ENCODE measurements at regions not wholly inside any gene's neighbourhood (a gene's known extent, or its start where the extent isn't known, plus 50 kb on each side); places are given as distances from the start of the nearest gene placed in this dataset.

DNA sequence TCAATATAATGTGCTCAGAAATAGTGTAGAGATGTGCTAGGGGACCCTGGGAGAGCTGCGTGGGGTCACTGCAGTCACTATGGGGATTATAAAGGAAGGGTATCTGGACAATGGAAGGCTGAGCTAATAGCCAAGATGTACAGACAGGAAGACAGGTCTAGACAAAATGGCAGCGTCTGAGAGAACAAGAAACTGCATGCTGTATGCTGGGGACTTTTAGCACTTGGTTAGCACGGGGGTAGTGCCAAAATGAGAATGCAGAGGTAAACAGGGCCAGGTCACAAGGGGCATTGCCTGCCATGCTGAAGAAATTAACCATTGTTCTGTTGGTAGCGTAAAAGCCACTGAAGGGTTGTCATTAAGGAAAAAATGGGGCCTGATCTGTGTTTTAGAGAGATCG, 308.2 kb downstream of the EMP1 start:
- Histone ChIP-seq H3K36me3 (no peaks in the 10 kb centered on the region), H3K27ac (no peak overlapping the region), H3K9me3 (no peaks in the 10 kb centered on the region), H3K4me3 (no peak overlapping the region), H3K27me3 (no peaks in the 10 kb centered on the region), H3K4me1 (no peaks in the 10 kb centered on the region)
- DNase-seq (ENCODE audit: low spot score in 2 of 2) = no peak
- TF ChIP-seq POLR2A (IDR thresholded peaks at IDR 0.05) (no peak), POLR2AphosphoS5 (IDR thresholded peaks at IDR 0.05) (no peak), CTCF (IDR thresholded peaks at IDR 0.05) (no peak)
- intact Hi-C loops (cut with DNase I; ENCODE audit: low total_unique reads) = no loop called here

GRCh38 chr12:13504074-13504473, 307.5 kb downstream of the EMP1 start:
- Histone ChIP-seq H3K9me3 (no peaks in the 10 kb centered on the region), H3K4me1 (no peaks in the 10 kb centered on the region), H3K36me3 (no peaks in the 10 kb centered on the region), H3K27me3 (no peaks in the 10 kb centered on the region), H3K4me3 (no peak overlapping the region), H3K27ac (no peak overlapping the region)
- TF ChIP-seq CTCF (IDR thresholded peaks at IDR 0.05) = no peak
- no peak for TF ChIP-seq POLR2A (IDR thresholded peaks at IDR 0.05)
- no peak for TF ChIP-seq POLR2AphosphoS5 (IDR thresholded peaks at IDR 0.05)
- no peak for DNase-seq (ENCODE audit: low spot score in 2 of 2)
- intact Hi-C loops (cut with DNase I; ENCODE audit: low total_unique reads) = no loop called here

DNA sequence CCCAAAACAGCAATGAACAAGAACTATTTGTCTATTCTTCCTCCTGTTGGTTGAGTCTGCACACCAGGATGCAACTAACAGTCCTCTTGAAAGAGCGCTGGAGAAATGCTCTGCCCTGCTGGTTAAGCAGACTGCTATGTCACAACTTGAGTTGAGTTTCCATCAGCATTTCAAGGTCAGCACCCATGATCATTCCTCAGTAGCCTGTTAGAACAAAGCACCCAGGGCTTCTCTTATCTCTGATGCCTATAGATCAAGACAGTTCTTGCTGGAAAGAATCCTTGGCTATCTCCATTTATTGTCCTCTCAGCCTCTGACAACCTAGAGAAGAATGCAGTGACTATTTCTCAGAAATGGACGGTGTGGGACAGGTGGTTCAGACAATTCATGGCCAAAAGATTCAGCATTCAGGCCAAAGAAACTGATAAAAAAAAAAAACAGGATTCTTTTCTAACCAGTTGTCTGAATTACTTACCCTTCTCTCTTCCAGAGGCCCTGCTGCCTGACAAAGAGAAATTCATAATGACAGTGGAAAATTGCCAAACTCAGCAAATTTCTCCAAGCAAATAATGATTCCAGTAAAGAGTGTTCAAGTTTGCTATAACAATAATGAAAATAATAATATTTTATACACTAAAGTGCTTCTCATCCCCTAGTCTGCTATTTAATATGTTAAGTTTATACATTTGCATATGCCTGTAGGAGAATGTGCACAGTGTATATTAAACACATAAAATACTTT, 306.7 kb downstream of the EMP1 start:
- intact Hi-C loops (cut with DNase I; ENCODE audit: low total_unique reads) = no loop called here
- no peak for DNase-seq (ENCODE audit: low spot score in 2 of 2)
- Histone ChIP-seq H3K27me3 (no peaks in the 10 kb centered on the region), H3K36me3 (no peaks in the 10 kb centered on the region), H3K9me3 (no peaks in the 10 kb centered on the region), H3K4me1 (no peaks in the 10 kb centered on the region), H3K4me3 (no peak overlapping the region), H3K27ac (no peak overlapping the region)
- TF ChIP-seq POLR2A (IDR thresholded peaks at IDR 0.05) (no peak), CTCF (IDR thresholded peaks at IDR 0.05) (no peak), POLR2AphosphoS5 (IDR thresholded peaks at IDR 0.05) (no peak)

GRCh38 chr12:13499008-13499407, 302.5 kb downstream of the EMP1 start:
- Histone ChIP-seq H3K27ac (no peak overlapping the region), H3K4me1 (no peaks in the 10 kb centered on the region), H3K27me3 (no peaks in the 10 kb centered on the region), H3K9me3 (no peaks in the 10 kb centered on the region), H3K4me3 (no peak overlapping the region), H3K36me3 (no peaks in the 10 kb centered on the region)
- no peak for DNase-seq (ENCODE audit: low spot score in 2 of 2)
- intact Hi-C loops (cut with DNase I; ENCODE audit: low total_unique reads) = no loop called here
- TF ChIP-seq POLR2A (IDR thresholded peaks at IDR 0.05) = no peak
- no peak for TF ChIP-seq CTCF (IDR thresholded peaks at IDR 0.05)
- no peak for TF ChIP-seq POLR2AphosphoS5 (IDR thresholded peaks at IDR 0.05)

DNA sequence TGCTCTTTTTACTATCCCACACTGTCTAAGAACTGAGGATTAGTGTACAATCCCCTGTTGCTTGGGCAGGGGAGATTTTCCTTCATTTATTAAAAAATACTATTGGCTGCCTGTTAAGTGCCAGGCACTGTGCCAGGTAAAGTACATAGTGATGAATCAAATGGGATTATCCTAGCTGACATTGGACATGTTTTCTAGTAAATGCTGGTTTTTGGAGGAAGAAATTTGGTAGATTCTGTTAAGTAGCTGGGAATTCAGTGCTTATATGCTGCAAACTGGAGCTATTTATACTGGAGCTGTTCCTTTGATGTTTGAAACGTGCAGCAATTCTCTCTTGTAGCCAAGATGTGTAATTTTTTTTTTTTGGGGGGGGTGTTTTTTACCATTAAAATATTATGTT, 299.6 kb downstream of the EMP1 start:
- Histone ChIP-seq H3K27ac (no peak overlapping the region), H3K27me3 (no peaks in the 10 kb centered on the region), H3K4me1 (no peaks in the 10 kb centered on the region), H3K36me3 (no peaks in the 10 kb centered on the region), H3K9me3 (no peaks in the 10 kb centered on the region), H3K4me3 (no peak overlapping the region)
- DNase-seq (ENCODE audit: low spot score in 2 of 2) = no peak
- TF ChIP-seq CTCF (IDR thresholded peaks at IDR 0.05) (no peak), POLR2A (IDR thresholded peaks at IDR 0.05) (no peak), POLR2AphosphoS5 (IDR thresholded peaks at IDR 0.05) (no peak)
- intact Hi-C loops (cut with DNase I; ENCODE audit: low total_unique reads) = no loop called here

Data from breast epithelium (tissue), 4 donors.